NCI-H82 treated with DMSO at 0.1 percent for 48 hours (cell line): ENCODE measurements at regions not wholly inside any gene's neighbourhood (a gene's known extent, or its start where the extent isn't known, plus 50 kb on each side); places are given as distances from the start of the nearest gene placed in this dataset.
"Not testable (repeated sequence)": the region's sequence is repeated elsewhere in the genome, so short reads cannot be mapped to it uniquely, and the experiment has no call there.

Experiments
- DNase-seq: peaks from one replicate; lab custom pipeline; 2025; ENCODE audit not compliant: unreplicated experiment; lab: John Stamatoyannopoulos, UW

DNA sequence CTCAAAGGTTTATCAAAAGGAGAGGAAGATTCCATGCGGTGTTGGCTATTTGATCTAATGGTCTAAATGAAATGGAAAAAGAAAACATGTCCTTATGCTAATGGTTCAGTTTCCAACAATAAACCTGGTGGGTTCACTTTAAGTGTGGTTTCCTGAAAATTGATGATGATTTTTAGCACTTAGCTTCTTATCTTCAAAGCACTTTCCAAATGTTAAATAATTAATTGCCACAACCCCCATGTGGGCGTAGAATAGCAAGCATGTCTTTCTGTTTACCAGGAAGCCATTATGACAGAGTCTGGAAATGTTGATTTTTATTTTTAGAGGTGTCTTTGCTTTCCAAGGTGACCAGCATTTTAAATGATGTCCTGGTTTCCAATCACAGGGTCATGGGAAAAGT, 134.8 kb upstream of the SLC4A4 start:
- DNase-seq = no peak

- DNase-seq = no peak
Observed at GRCh38 chr4:71206763-71207162, 132.1 kb upstream of the SLC4A4 start.

DNA sequence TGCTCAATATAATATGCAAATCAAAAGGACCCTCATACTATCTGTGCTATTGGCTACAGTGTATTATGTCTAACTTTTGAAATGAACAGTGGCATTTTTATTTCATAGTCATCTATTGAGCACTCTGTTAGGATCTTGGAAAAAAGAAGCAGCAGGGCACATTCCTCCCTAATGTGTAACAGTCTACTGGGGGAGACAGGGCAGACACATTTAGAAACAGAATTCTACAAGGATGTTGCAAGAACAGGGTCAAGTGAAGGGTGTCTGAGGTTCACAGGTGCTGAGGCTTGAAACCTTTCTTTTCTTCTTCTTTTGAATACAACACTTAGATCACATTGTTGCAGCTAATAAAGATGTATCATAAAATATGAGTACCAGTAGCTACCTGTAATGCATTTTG, 129.7 kb upstream of the SLC4A4 start:
- no peak for DNase-seq

GRCh38 chr4:71210823-71211222, 128.0 kb upstream of the SLC4A4 start:
- no peak for DNase-seq

- DNase-seq = no peak
Observed at GRCh38 chr4:71211748-71212147, 127.1 kb upstream of the SLC4A4 start.

DNA sequence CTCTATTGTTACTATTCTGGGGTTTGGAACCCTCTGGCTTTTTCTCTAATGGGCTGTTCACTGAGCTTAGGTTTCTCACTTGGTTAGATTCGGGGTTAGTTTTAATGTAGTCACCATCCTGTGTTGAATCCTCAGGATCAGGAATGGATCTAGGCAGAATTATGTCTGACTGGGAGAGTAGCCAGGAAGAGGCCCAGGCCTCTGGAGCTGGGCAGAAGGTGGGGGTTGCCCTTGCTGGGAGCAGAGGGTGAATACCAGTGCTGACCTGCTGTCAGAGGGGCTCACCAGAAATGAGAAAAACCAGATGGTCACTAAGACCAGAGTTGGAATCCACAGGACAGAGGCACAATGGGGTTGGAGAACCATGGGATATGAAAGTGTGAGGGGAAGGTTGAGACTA, 126.6 kb upstream of the SLC4A4 start:
- no peak for DNase-seq

GRCh38 chr4:71214578-71214977, 124.2 kb upstream of the SLC4A4 start:
- DNase-seq = no peak

GRCh38 chr4:71216316-71216959, 122.4 kb upstream of the SLC4A4 start:
- DNase-seq = no peak

GRCh38 chr4:71217688-71218087, 121.1 kb upstream of the SLC4A4 start:
- DNase-seq = no peak

DNA sequence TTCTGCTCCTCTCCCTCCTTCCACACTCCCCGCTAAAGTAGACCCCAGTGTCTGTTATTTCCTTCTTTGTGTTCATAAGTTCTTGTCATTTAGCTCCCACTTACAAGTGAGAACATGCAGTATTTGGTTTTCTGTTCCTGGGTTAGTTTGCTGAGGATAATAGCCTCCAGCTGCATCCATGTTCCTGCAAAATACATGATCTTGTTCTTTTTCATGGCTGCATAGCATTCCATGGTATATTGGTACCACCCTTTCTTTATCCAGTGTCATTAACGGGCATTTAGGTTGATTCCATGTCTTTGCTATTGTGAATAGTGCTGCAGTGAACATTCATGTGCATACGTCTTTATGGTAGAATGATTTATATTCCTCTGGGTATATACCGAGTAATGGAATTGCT, 118.0 kb upstream of the SLC4A4 start:
- DNase-seq = not testable (repeated sequence)

GRCh38 chr4:71221510-71222466, 117.0 kb upstream of the SLC4A4 start:
- no peak for DNase-seq

DNA sequence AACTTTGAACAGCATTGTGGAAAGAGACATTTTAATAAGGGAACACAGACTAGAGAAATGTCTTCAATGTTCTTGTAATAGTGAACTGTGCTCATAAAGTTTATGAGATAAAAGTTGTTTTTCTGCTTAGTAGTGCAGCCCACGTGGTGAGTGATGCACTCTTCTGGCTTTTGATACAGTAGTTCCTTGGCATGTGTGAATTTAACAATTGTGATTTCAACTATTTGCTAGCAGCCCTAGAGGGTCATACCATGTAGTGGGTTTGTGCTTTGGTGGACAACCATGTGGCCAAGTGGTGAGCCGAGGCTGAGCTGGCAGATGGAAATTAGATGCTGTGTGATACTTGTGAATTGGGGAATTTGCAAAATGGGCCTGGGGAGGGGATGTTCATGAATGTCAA, 116.2 kb upstream of the SLC4A4 start:
- no peak for DNase-seq

DNA sequence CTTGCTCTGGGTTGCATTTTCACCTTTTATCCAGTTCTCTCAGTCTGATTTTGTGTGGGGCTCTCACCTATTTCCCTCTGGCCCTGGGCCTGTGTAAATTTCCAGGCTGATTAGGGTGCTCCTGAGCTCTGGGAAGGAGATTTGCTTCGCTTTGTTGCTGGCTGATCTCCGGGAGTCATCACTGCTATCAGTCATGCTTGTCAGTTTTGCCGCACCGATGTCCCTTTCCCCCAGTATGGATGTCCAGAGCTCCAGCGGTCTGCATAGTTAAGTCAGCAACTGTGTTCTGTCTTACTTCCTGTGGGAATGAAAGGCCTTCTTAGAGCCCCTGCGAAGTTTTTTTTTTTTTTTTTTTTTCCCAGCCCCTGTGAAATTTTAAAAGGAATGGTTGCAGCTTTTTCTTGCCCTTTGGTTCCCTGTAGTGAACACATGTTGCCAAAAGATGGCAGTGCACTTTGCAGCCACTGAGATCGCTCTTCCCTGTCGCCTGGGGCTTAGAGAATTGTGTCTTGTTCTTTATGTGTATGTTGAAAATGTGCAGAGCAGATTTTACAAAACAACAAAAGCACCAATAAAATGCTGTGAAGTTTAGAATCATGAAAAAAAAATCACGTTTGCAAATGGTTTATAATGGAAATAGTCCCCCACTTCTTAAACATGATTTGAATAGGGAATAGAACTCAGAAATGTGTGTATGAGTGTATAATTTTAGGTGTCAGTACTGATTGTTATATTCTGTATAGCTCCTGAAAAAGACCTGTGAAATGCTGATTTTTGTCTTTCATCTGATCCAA, 109.1 kb upstream of the SLC4A4 start:
- no peak for DNase-seq

- DNase-seq = no peak
Observed at GRCh38 chr4:71230271-71231128, 108.3 kb upstream of the SLC4A4 start.

DNA sequence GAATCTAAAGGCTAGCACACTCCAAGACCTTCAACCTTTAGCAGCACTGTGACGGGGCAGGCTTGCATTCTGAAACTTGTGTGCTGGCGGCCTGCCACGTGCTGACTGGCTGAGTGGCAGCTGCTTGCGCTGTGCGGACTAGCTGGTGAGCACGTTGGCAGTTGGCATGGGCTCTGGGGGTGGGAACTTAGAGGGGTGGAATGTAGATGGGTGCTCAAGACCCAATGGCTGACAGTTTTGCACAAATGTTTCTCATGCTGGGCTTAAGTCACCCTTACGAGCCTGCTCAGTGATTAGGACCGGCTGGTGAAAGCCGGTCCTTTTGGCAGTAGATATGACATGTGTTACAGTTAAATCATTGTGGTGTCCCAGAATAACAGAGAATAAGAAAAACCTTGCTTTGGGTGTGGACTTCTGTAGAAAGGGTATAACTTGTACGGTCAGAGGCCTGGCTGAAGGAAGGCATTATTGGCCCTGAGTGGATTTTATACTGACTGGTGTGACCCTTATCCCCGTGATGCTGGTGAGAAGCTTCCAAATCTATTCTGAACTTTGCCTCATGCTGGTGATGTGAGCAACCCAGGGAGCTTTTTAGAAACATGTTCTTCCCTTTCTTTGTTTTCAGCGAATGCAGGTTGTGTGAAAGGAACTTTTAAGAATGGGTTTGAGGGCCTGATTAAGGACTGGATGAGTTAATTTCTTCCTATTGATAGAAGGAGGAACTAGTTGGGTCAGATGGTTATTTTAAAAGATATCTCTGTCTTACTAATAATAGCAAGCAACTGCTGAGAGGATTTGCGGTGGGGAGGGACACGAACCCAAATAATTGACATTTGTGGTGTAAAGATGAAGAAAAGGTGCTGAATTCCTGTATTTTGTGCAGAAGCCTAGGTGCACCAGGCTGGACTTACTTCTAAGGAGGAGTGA, 107.4 kb upstream of the SLC4A4 start:
- DNase-seq = no peak

DNA sequence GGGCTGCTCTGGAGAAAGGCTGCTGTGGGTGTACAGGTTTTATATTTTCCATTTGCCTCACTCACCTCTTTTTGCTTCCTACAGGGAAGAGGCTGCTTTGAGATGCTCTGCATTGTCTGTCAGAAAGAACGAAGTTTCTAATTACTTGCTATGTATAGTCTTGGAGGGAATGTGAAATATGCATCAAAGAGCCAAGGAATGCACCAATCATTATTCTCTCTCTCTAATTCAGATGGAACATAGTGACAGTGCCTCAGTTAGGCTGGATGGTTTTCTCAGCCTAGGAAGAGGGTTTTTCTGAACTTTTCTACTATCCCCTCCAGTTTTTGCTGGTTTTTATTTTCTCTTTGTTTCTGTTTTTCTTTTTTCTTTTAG, 106.8 kb upstream of the SLC4A4 start:
- no peak for DNase-seq

GRCh38 chr4:71232846-71233245, 106.0 kb upstream of the SLC4A4 start:
- DNase-seq = no peak

DNA sequence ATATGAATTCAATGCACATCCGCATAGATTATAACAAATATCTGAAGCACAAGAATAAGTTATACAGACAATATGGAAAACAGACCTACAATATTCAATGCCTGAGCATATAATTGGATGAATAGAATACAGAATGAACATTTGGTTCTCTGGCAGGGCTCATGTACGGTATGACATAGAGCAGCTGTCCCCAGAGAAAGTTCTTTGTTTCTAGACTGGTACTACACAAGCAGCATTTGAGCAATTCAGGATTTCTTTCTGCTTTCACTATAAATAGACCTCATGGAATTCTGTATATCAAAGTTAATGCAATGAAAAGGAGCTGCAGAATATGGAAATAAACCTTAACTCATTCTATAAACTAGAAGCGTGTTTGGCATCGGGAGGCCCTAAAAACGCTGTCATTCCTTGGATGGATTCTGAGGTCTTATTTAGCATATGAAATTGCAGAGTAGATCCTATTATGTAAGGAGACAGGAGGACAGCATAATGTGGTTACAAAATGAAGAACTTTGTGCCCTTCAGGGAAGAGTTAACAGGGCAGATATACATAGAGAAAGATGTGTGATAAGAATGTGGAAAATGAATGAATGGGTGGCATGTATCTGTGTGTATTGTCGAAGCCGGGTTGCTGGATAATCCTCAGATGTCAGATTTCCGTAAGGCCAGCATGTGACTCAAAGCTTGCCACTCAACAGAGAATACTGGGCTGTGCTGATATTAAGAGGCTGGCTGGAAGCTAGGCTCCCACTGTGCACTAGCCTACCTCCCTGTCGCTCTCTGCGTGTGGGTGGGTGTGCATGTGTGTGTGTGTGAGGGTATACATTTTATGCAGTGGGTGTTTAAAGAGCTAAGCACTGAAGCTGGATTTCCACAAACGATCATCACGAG, 103.3 kb upstream of the SLC4A4 start:
- no peak for DNase-seq

GRCh38 chr4:71236226-71236625, 102.6 kb upstream of the SLC4A4 start:
- no peak for DNase-seq
